22Rv1 (cell line): ENCODE measurements at regions not wholly inside any gene's neighbourhood (a gene's known extent, or its start where the extent isn't known, plus 50 kb on each side); places are given as distances from the start of the nearest gene placed in this dataset.
"Not testable (repeated sequence)": the region's sequence is repeated elsewhere in the genome, so short reads cannot be mapped to it uniquely, and the experiment has no call there.

Experiments used
- H3K27ac ChIP-seq: fragments of 450-650 bp; 2 replicates; pipeline ENCODE4 v1.5.1; 2017
- CTCF ChIP-seq: fragments of 450-650 bp; IDR thresholded peaks from 2 replicates; pipeline ENCODE4 v1.5.1; 2017; ENCODE audit warnings: mild to moderate bottlenecking
- ZFX ChIP-seq: fragments of 450-650 bp; IDR thresholded peaks from 2 replicates; pipeline ENCODE4 v1.6.1; 2017; ENCODE audit warnings: antibody characterized with exemption, borderline replicate concordance

GRCh38 chr9:73095425-73095824 lies 56.2 kb upstream of the ANXA1 start:
- H3K27ac ChIP-seq: no peak overlapping the region

GRCh38 chr9:73093740-73094379 lies 57.8 kb upstream of the ANXA1 start:
- no peak overlapping the region for H3K27ac ChIP-seq
- no peak for TF ChIP-seq CTCF
- no peak for TF ChIP-seq ZFX

More at GRCh38 chr9:73095425-73095824, 56.2 kb upstream of the ANXA1 start:
- no peak for TF ChIP-seq CTCF

- H3K27ac ChIP-seq: no peak overlapping the region
- no peak for TF ChIP-seq CTCF
- no peak for TF ChIP-seq ZFX
Measured at GRCh38 chr9:73093016-73093739, 58.5 kb upstream of the ANXA1 start.

GRCh38 chr9:73091909-73092308 lies 59.8 kb upstream of the ANXA1 start:
- TF ChIP-seq CTCF (no peak), ZFX (no peak)

DNA sequence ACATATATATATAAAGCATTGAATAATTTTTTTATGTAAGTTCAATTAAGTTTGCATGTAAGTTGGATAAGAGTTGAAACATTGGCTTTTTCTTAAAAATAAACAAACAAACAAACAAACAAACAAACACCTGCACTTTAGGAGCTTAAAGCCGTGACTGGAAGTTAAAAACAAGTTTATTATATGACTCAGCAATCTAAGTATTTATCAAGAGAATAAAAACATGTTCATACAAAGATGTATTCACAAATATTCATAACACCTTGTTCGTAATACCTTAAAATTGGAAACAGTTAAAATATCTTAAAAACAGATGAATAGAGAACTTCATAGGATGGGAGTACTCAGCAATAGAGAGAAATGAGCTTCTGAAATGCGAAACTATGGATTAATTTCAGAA lies 61.5 kb upstream of the ANXA1 start:
- H3K27ac ChIP-seq: no peak overlapping the region
- TF ChIP-seq CTCF (no peak), ZFX (no peak)

More at GRCh38 chr9:73091909-73092308, 59.8 kb upstream of the ANXA1 start:
- H3K27ac ChIP-seq: no peak overlapping the region

DNA sequence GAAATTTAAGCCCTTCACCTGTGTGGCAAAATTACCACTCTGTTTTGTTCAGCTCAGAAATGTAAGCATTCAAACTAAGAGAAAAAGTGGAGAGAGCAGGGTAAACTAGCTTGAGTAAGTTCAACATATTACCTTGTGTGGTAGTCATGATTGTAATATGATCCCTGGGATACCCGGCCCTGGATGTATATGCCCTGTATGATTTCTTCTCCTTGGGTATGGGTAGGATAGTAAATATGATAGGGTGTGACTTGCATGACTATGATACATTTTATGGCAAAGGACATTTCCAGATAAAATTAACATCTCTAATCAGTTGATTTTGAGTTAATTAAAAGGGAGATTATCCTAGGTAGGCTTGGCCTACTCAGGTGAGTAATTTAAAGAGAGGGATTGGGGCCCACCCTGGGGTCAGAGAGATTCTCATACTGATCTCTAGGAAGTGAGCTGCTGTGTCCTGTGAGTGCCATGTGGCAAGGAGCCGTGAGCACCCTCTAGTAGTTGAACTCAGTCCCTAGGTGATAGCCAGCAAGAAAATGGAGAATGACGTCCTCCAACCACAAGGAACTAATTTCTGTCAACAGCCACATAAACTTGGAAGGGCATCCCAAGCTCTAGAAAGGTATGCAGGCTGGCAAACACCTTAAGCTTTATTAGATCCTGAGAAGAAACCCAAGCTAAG lies 62.2 kb upstream of the ANXA1 start:
- TF ChIP-seq CTCF (no peak), ZFX (no peak)
- H3K27ac ChIP-seq: no peak overlapping the region

DNA sequence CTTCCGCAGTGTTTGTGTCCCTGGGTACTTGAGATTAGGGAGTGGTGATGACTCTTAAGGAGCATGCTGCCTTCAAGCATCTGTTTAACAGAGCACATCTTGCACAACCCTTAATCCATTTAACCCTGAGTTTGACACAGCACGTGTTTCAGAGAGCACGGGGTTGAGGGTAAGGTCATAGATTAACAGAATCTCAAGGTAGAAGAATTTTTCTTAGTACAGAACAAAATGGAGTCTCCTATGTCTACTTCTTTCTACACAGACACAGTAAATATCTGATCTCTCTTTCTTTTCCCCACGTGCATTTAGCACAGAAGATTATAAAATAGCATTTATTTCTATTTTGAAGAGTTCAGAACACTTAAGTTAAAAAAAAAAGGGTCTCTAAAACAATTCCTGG lies 63.8 kb upstream of the ANXA1 start:
- not testable (repeated sequence) for H3K27ac ChIP-seq
